HepG2 (cell line): ENCODE measurements at regions not wholly inside any gene's neighbourhood (a gene's known extent, or its start where the extent isn't known, plus 50 kb on each side); places are given as distances from the start of the nearest gene placed in this dataset.

Experiments used
- CBX1 ChIP-seq: IDR thresholded peaks from one replicate; pipeline ENCODE4 v1.6.1; 2016; ENCODE audit warnings: antibody characterized with exemption, low read depth
- CTCF ChIP-seq: sonication (generic); formaldehyde crosslinking; IDR thresholded peaks from 2 replicates; pipeline ENCODE4 v1.5.0; 2020; ENCODE audit warnings: mild to moderate bottlenecking, missing genetic modification reagents, moderate library complexity
- ELF4 ChIP-seq: sonication (generic); formaldehyde crosslinking; IDR thresholded peaks from 2 replicates; pipeline ENCODE4 v1.5.0; 2020; ENCODE audit warnings: missing genetic modification reagents, mild to moderate bottlenecking, moderate library complexity, borderline replicate concordance
- FOXA1 ChIP-seq, 2 experiments: fragments of 450-650 bp in 1 of 2; sonication (generic) in 1 of 2; formaldehyde crosslinking in 1 of 2; IDR thresholded peaks; 2 replicates each; pipeline versions ENCODE4 v1.4.0 to v1.6.1; 2016 to 2020; ENCODE audit warnings: missing genetic modification reagents in 1 of 2
- JUND ChIP-seq: sonication (generic); formaldehyde crosslinking; IDR thresholded peaks from 2 replicates; pipeline ENCODE4 v1.8.0; 2022; ENCODE audit warnings: mild to moderate bottlenecking, missing genetic modification reagents
- POLR2A ChIP-seq, 2 experiments: IDR thresholded peaks; 2 replicates each; pipeline ENCODE4 v1.6.1; 2011; ENCODE audit warnings: low read depth in 2 of 2, low read length in 2 of 2, mild to moderate bottlenecking in 1 of 2, moderate library complexity in 1 of 2; ENCODE audit not compliant: insufficient read depth in 1 of 2
- PRDM15 ChIP-seq: sonication (generic); formaldehyde crosslinking; IDR thresholded peaks from 2 replicates; pipeline ENCODE4 v1.4.0; 2020; ENCODE audit warnings: missing genetic modification reagents
- YY1 ChIP-seq: IDR thresholded peaks from 2 replicates; pipeline ENCODE4 v1.6.1; 2011; ENCODE audit warnings: low read length, low read depth, moderate library complexity, mild to moderate bottlenecking; ENCODE audit not compliant: insufficient read depth, insufficient replicate concordance
- ZNF256 ChIP-seq: sonication (generic); formaldehyde crosslinking; conservative IDR thresholded peaks from 2 replicates; pipeline ENCODE4 v1.4.0; 2020; ENCODE audit warnings: missing genetic modification reagents
- ZNF274 ChIP-seq: sonication (generic); formaldehyde crosslinking; IDR thresholded peaks from 2 replicates; pipeline ENCODE4 v1.5.1; 2020; ENCODE audit warnings: mild to moderate bottlenecking, missing genetic modification reagents
- ZNF280B ChIP-seq: sonication (generic); formaldehyde crosslinking; IDR thresholded peaks from 2 replicates; pipeline ENCODE4 v1.5.0; 2020; ENCODE audit warnings: missing genetic modification reagents, mild to moderate bottlenecking, borderline replicate concordance
- ZNF776 ChIP-seq: sonication (generic); formaldehyde crosslinking; IDR thresholded peaks from 2 replicates; pipeline ENCODE4 v1.4.0; 2020; ENCODE audit warnings: mild to moderate bottlenecking, missing genetic modification reagents

GRCh38 chr3:33975463-33975862 is 177.0 kb downstream of the PDCD6IP start:
- no peak for TF ChIP-seq ELF4 (CRISPR knock-in tag)
- TF ChIP-seq ZNF274 = no peak
- TF ChIP-seq CBX1 = no peak
- TF ChIP-seq PRDM15 = no peak
- no peak for TF ChIP-seq ZNF280B (CRISPR knock-in tag)
- TF ChIP-seq POLR2A (IDR thresholded peaks at IDR 0.05; ENCODE audit: insufficient read depth in 1 of 2, low read depth in 2 of 2, low read length in 2 of 2) = no peak
- TF ChIP-seq ZNF256 (CRISPR knock-in tag) = no peak
- no peak for TF ChIP-seq FOXA1 (IDR thresholded peaks at IDR 0.05)
- TF ChIP-seq FOXA1 (CRISPR knock-in tag; IDR thresholded peaks at IDR 0.05) = no peak
- TF ChIP-seq JUND (CRISPR knock-in tag) = no peak
- TF ChIP-seq ZNF776 (CRISPR knock-in tag) = no peak
- TF ChIP-seq YY1 = no peak
- no peak for TF ChIP-seq CTCF (CRISPR knock-in tag)
